Astrocyte of the spinal cord (primary cell): ENCODE measurements at regions not wholly inside any gene's neighbourhood (a gene's known extent, or its start where the extent isn't known, plus 50 kb on each side); places are given as distances from the start of the nearest gene placed in this dataset.
"Not testable (repeated sequence)": the region's sequence is repeated elsewhere in the genome, so short reads cannot be mapped to it uniquely, and the experiment has no call there.

Experiments used
- DNase-seq: peaks from one replicate; pipeline ENCODE4 v3.0.0; 2011; ENCODE audit warnings: low read depth, low spot score
- H3K4me3 ChIP-seq: 2 replicates; pipeline ENCODE4 v1.5.1; 2011; ENCODE audit warnings: low read depth, mild to moderate bottlenecking, low read length, moderate library complexity
- CTCF ChIP-seq: IDR thresholded peaks from 2 replicates; pipeline ENCODE4 v1.5.1; 2012; ENCODE audit warnings: low read depth, mild to moderate bottlenecking, low read length, inconsistent platforms
- in situ Hi-C: cut with HindIII; loops from 2 replicates; pipeline ENCODE4 v1.10.0; 2017; ENCODE audit warnings: low sequenced_read_pairs

- in situ Hi-C loops, result no loop called here
- DNase-seq, result peak; percentile 9
- H3K4me3 ChIP-seq, result no peak overlapping the region
- no peak for TF ChIP-seq CTCF
Observed at GRCh38 chrX:40809210-40809609, 73.9 kb upstream of the MED14 start.

DNA sequence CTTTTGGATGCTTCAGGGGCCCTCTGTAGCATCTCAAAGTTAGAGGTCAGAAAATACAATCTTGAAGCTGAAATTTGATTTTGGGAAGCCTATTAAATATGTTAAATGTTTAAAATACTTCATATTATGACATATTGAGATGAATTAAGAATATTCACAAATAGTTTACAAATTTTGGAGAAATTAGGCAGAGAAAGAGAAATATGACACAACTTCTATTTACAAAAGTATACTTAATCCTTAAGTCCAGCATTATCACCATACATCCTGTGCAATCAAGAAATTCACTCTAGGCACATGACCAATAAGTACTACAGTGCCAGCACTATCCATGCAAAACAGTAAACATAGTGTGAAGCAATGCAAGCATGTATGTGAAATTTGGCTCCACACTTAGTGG is 79.7 kb upstream of the MED14 start:
- DNase-seq, H3K4me3 ChIP-seq, in situ Hi-C loops: not testable (repeated sequence)

DNA sequence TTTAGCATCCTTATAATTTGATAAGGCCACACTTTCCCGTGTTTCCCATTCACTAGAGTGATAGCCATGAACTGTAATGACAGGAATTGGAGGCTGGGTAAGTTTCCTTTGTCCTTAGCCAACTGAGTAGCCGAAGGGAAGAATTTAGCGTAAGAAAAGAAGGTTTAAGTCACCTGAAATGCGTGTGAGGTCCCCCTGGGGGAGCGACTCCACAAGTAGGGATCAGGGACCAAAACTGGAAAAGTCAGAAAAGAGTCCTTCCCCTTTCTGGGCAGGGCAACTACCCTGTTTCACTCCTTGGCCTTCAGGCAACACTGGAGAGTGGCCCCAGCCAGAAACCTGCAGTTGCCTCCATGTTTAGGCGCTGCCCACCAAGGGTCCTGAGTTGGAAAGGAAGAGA is 81.6 kb upstream of the MED14 start:
- no peak for TF ChIP-seq CTCF
- in situ Hi-C loops, result no loop called here
- DNase-seq, result no peak

DNA sequence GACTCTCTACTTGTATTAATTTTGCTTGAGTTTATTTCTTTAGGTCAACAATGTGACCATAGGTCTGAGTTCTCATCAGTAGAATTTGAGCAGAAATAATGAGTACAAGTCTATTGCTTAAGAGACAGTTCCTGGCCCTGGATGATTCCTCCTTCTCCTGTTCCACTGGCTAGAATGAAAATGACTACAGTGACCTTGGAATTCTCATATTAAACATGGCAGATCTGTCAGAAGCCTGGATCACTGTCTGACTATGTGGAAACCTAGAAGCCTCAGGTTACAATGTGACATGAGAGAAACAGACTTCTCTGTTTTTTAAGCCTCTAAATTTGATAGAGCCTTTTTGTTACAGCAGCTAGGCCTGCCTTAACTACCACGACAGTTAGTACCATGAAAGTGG is 82.9 kb upstream of the MED14 start:
- in situ Hi-C loops, result no loop called here
- no peak for DNase-seq
- H3K4me3 ChIP-seq, result no peak overlapping the region
- TF ChIP-seq CTCF, result no peak

More for the DNA sequence above, 81.6 kb upstream of the MED14 start:
- no peak overlapping the region for H3K4me3 ChIP-seq

- H3K4me3 ChIP-seq, result no peak overlapping the region
- in situ Hi-C loops, result no loop called here
- no peak for DNase-seq
- no peak for TF ChIP-seq CTCF
Observed at GRCh38 chrX:40821780-40822179, 86.4 kb upstream of the MED14 start.

DNA sequence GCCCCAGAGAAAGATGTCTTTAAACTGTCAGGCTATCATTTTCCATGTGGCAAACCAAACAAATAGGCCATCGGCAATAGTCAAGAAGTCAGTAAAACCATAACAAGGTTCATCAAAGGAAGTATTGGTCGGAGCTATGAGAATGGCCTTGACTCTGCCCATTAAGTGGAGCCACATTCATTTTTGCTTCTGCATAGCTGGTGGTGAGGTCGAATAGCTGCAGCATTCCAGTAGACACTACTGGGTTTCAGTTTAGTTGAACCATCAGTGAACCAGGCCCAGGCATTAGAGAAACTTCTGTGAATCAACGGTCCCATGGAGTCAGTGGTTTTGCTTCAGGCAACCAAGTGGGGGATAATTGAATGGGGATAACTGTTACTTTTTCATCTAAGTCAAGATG is 92.0 kb upstream of the MED14 start:
- no peak for TF ChIP-seq CTCF
- DNase-seq, result no peak
- in situ Hi-C loops, result no loop called here
- no peak overlapping the region for H3K4me3 ChIP-seq

DNA sequence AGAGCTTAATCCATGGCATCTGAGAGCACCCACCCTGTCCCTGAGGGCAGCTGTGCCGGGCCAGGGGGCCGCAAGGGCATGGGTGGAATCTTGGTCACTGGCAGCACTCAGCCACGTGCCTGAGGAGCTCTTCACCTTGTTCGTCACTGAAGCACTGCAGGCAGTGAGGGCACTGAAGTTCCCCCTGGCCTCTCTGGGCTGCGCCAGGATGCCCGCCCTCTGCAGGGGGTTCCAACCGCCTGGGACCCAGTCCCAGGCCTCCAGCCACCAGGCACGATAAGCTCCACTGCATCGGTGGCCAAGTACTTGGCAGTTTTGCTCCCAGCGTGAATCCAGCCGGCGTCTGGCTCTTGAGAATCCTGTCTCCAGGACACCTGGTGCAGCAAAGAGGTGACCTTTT is 96.4 kb upstream of the MED14 start:
- TF ChIP-seq CTCF, result no peak
- in situ Hi-C loops, result no loop called here

More for the DNA sequence above, 96.4 kb upstream of the MED14 start:
- no peak for DNase-seq
- no peak overlapping the region for H3K4me3 ChIP-seq
